Kidney glomerular epithelial cell (primary cell): ENCODE measurements at regions not wholly inside any gene's neighbourhood (a gene's known extent, or its start where the extent isn't known, plus 50 kb on each side); places are given as distances from the start of the nearest gene placed in this dataset.

ENCODE experiments used
- DNase-seq: peaks from one replicate; lab custom pipeline; 2025; lab: John Stamatoyannopoulos, UW

DNA sequence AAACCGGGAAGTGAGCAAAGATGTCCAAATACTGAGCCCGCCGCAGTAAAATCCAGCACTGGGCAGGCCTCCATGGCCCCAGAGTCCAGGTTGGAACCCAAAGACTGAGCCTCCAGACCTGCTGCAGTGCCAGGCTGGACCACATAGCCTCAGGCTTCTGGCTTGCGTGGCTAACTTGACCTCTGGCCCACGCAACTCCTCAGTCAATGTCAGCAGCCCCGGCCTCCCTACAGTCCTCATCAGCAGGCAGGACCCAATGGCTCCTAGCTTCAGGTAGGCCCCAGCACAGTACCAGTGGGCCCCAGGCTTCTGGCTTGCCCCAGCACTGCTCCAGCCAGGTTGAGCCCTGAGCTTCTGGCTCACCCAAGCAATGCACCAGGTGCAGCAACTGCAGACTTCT is 245.1 kb upstream of the AFDN start:
- no peak for DNase-seq

DNA sequence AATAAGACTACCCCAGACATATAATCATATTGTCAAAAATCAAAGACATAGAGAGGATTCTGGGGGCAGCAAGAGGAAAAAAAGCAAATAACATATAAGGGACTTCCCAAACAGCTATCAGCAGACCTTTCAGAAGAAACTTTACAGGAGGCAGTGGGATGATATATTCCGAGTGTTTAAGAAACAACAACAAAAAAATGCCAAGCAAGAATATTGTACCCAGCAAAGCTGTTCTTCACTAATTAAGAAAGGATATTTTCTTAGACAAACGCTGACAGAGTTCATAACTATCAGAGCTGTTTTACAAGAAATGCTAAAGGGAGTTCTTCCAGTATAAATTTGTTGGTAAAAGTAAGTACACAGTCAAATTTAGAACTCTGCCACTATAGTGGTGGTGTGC is 243.3 kb upstream of the AFDN start:
- DNase-seq: no peak

DNA sequence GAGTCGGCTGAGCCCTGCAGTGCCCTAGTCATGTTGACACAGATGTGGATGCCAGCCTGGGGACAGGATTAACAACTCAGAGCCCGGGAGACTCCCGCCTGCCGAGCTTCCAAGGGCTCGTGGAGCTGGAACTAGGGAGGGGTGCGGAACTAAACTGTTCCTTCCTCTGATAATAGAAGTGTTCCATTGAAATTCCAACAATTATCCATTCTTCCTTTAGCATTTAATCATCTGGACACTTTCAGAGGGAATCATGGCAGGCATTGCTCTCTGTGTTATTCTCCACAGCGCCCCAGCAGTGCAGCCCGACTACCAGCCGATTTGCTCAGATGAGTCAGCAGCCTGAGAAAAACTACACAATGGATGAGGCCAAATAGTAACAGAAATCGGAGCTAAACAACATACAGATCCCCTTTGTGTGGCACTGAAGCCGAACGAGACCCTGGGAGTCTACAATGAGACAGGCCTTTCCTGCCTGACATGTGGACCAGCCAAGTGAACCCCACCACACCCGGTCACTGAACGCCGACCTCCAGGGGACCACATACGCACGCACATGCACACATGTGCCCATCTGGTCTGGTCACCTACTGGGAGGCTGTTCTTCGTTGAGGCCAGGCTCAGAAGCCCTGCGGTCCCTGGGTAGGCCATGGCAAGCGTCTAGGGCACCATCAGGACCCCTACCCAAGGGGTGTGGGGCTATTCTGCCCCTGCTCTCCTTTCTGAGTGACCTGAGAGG is 238.4 kb upstream of the AFDN start:
- no peak for DNase-seq

- no peak for DNase-seq
Observed at GRCh38 chr6:167588920-167589614, 237.6 kb upstream of the AFDN start.

DNA sequence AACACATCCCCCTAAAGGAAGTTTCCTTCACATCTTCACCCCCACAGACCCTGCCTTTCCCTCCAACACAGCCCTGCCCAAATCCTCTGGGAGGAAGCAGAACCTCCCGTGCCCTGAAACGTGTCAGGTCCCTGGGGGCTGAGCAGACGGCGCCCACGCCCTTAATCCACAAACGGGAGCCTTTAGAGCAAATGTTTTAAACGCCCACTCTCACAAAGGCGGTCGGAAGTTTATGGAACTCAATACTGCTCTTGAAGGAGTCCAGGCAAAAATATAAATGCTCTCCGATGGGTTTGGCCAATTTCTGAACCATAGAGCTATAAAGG is 237.1 kb upstream of the AFDN start:
- DNase-seq: no peak

DNA sequence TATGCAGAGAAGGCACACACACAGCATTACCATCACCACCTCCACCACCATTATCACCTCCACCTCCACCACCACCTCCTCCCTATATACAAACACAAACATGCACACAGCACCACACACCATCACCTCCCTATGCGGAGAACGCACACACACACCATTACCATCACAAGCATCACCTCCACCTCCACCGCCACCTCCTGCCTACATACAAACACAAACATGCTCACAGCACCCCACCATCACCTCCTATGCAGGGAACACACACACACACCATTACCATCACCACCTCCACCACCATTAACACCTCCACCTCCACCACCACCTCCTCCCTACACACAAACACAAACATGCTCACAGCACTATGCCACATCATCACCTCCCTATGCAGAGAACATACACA is 236.5 kb upstream of the AFDN start:
- no peak for DNase-seq
